GM08714 (cell line): ENCODE measurements at regions not wholly inside any gene's neighbourhood (a gene's known extent, or its start where the extent isn't known, plus 50 kb on each side); places are given as distances from the start of the nearest gene placed in this dataset.

Source experiments
- H3K4me3 ChIP-seq: fragments of 200-500 bp; sonication (Bioruptor generic); 2 replicates; pipeline ENCODE4 v1.5.1; 2014; ENCODE audit warnings: mild to moderate bottlenecking, low read length, inconsistent platforms
- ZNF274 ChIP-seq: IDR thresholded peaks from 2 replicates; pipeline ENCODE4 v1.6.1; 2012; ENCODE audit warnings: mild to moderate bottlenecking, low read depth, low read length

GRCh38 chr14:42884100-42884499 is 1277.4 kb downstream of the LRFN5 start:
- H3K4me3 ChIP-seq = no peak overlapping the region
- no peak for TF ChIP-seq ZNF274

- TF ChIP-seq ZNF274 = no peak
- no peak overlapping the region for H3K4me3 ChIP-seq
Observed at GRCh38 chr14:42877716-42878115, 1271.0 kb downstream of the LRFN5 start.

- no peak for TF ChIP-seq ZNF274
- no peak overlapping the region for H3K4me3 ChIP-seq
Observed at GRCh38 chr14:42872786-42873185, 1266.1 kb downstream of the LRFN5 start.

- H3K4me3 ChIP-seq = no peak overlapping the region
- TF ChIP-seq ZNF274 = no peak
Observed at GRCh38 chr14:42869681-42870080, 1263.0 kb downstream of the LRFN5 start.

- no peak overlapping the region for H3K4me3 ChIP-seq
- no peak for TF ChIP-seq ZNF274
Observed at GRCh38 chr14:42862114-42862513, 1255.4 kb downstream of the LRFN5 start.

GRCh38 chr14:42860371-42860770 is 1253.7 kb downstream of the LRFN5 start:
- no peak overlapping the region for H3K4me3 ChIP-seq
- TF ChIP-seq ZNF274 = no peak

- H3K4me3 ChIP-seq = no peak overlapping the region
- no peak for TF ChIP-seq ZNF274
Observed at GRCh38 chr14:42856106-42856505, 1249.4 kb downstream of the LRFN5 start.

GRCh38 chr14:42855085-42855484 is 1248.4 kb downstream of the LRFN5 start:
- TF ChIP-seq ZNF274 = no peak
- H3K4me3 ChIP-seq = no peak overlapping the region

- no peak overlapping the region for H3K4me3 ChIP-seq
- no peak for TF ChIP-seq ZNF274
Observed at GRCh38 chr14:42854061-42854460, 1247.4 kb downstream of the LRFN5 start.

GRCh38 chr14:42848652-42849051 is 1242.0 kb downstream of the LRFN5 start:
- no peak for TF ChIP-seq ZNF274
- H3K4me3 ChIP-seq = no peak overlapping the region

- no peak for TF ChIP-seq ZNF274
- H3K4me3 ChIP-seq = no peak overlapping the region
Observed at GRCh38 chr14:42814817-42815216, 1208.1 kb downstream of the LRFN5 start.

GRCh38 chr14:42806909-42807315 is 1200.2 kb downstream of the LRFN5 start:
- TF ChIP-seq ZNF274 = no peak

GRCh38 chr14:42804141-42804540 is 1197.5 kb downstream of the LRFN5 start:
- TF ChIP-seq ZNF274 = no peak
- H3K4me3 ChIP-seq = no peak overlapping the region

More at GRCh38 chr14:42806909-42807315, 1200.2 kb downstream of the LRFN5 start:
- no peak overlapping the region for H3K4me3 ChIP-seq

GRCh38 chr14:42802346-42802745 is 1195.7 kb downstream of the LRFN5 start:
- H3K4me3 ChIP-seq = no peak overlapping the region
- TF ChIP-seq ZNF274 = no peak

- TF ChIP-seq ZNF274 = no peak
- H3K4me3 ChIP-seq = no peak overlapping the region
Observed at GRCh38 chr14:42792166-42792565, 1185.5 kb downstream of the LRFN5 start.

GRCh38 chr14:42782754-42783153 is 1176.1 kb downstream of the LRFN5 start:
- TF ChIP-seq ZNF274 = no peak
- no peak overlapping the region for H3K4me3 ChIP-seq
